ENCODE measurements at regions not wholly inside any gene's neighbourhood (a gene's known extent, or its start where the extent isn't known, plus 50 kb on each side); places are given as distances from the start of the nearest gene placed in this dataset.

DNA sequence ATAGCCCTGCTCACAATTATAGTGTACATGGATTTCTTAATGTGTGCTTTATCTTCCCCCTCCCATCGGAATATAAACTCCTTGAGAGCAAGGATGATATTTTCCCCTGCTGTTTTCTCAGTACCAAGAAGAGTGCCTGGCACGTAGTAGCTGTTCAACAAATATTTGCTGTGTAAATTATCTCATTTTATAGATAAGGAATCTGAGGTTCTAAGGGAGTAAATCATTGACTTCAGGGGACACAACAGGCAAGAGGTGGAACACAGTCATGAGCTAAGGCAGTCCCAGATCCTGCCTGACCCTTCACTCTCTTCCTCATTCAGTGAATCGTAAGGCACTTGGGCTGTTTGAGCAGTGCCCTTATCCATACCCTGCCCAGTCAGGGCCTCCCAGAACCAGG is 187.3 kb upstream of the TNP1 start:
- no peaks in the 10 kb centered on the region for H3K27me3 ChIP-seq (ENCODE audit: insufficient read depth, low read depth)
- no peak overlapping the region for H3K27ac ChIP-seq
- no peak for TF ChIP-seq EZH2 (IDR thresholded peaks at IDR 0.05; ENCODE audit: low read depth)
- TF ChIP-seq, protein P1, sequence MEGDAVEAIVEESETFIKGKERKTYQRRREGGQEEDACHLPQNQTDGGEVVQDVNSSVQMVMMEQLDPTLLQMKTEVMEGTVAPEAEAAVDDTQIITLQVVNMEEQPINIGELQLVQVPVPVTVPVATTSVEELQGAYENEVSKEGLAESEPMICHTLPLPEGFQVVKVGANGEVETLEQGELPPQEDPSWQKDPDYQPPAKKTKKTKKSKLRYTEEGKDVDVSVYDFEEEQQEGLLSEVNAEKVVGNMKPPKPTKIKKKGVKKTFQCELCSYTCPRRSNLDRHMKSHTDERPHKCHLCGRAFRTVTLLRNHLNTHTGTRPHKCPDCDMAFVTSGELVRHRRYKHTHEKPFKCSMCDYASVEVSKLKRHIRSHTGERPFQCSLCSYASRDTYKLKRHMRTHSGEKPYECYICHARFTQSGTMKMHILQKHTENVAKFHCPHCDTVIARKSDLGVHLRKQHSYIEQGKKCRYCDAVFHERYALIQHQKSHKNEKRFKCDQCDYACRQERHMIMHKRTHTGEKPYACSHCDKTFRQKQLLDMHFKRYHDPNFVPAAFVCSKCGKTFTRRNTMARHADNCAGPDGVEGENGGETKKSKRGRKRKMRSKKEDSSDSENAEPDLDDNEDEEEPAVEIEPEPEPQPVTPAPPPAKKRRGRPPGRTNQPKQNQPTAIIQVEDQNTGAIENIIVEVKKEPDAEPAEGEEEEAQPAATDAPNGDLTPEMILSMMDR (conservative IDR thresholded peaks at IDR 0.05) = no peak
- H3K79me2 ChIP-seq (ENCODE audit: low read depth) = no peaks in the 10 kb centered on the region
- H3K36me3 ChIP-seq (ENCODE audit: low read depth) = no peaks in the 10 kb centered on the region
- ChIA-PET CTCF (no interaction called here), POLR2A (ENCODE audit: unreplicated experiment) (no interaction called here)
- intact Hi-C loops (cut with micrococcal nuclease; ENCODE audit: unreplicated experiment) = no loop called here
- H3K9me3 ChIP-seq (ENCODE audit: insufficient read depth, low read depth) = no peaks in the 10 kb centered on the region
- no peaks in the 10 kb centered on the region for H3K4me1 ChIP-seq (replicated peaks; ENCODE audit: insufficient read depth)
- no peaks in the 10 kb centered on the region for H4K20me1 ChIP-seq (ENCODE audit: insufficient read depth)
- no peaks in the 10 kb centered on the region for H3F3A ChIP-seq (ENCODE audit: insufficient read depth, low read depth)
- no peak overlapping the region for H3K4me3 ChIP-seq
- H3K9me2 ChIP-seq (ENCODE audit: insufficient read depth) = no peaks in the 10 kb centered on the region
- H2AFZ ChIP-seq = no peak overlapping the region
- H3K4me2 ChIP-seq = no peak overlapping the region
- no peak for DNase-seq
- no TSS peak for BruUV-seq (replicated peaks)

DNA sequence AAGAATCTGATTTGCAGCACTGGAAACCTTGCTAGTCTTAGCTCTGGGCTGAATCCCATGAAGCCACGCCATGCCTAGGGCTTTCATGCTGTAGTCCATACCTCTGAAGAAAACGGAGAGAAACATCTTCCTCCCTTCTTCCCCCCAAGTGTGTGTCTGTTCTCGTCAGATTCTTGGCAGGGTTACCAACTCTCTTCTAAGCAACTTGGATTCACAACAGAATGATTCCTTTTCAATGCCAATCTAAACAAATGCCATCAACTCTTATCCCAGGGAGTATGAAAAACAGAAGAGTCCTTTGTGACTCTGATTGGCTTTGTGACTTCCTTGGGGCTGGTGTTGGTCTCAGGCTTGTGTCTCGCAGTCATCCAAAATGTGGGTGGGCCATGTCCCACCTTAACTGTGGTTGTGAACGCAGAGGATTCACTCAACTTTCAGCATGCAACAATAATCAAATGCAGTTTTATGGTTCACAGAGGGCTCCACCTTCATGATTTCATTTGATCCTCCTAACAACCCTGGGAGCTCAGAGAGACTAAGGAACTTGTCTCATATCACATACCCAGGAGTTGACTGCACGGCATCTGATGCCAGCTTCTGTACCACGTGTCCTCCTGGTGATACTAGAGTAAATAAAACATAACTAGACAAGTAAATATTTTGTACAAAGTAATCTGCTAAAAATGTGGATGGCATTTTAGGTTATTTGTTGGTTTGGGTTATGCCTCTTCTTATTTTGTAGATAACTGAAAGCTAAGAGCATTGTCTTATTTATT is 186.0 kb upstream of the TNP1 start:
- H3K4me2 ChIP-seq = no peak overlapping the region
- CTCF ChIA-PET = no interaction called here

DNA sequence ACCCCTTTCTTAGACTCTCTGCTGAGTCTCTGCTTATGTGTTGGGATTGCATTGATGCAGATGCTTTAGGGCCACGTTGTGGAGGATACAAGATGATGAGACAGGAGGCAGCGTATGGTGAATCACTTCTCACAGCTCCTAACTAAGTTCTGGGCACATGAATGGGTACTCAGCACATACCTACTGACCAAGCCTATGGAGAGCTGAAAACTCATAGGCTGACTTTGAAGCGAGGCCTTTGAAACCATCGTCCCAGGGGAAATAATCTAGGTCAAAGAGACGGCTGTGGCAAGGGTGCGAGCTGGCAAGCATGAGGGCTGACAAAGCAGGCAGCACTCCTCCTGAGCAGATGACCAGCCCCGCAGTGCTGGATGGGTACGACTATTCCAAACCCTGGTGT is 180.2 kb upstream of the TNP1 start:
- Histone ChIP-seq H3K4me2 (no peak overlapping the region), H3K9me2 (ENCODE audit: insufficient read depth) (no peaks in the 10 kb centered on the region), H3F3A (ENCODE audit: insufficient read depth, low read depth) (no peaks in the 10 kb centered on the region), H2AFZ (no peak overlapping the region), H4K20me1 (ENCODE audit: insufficient read depth) (no peaks in the 10 kb centered on the region), H3K27ac (no peak overlapping the region), H3K79me2 (ENCODE audit: low read depth) (no peaks in the 10 kb centered on the region), H3K9me3 (ENCODE audit: insufficient read depth, low read depth) (peaks cover 5% of the 10 kb centered on the region; the same call in 1 of the 2 replicates), H3K4me3 (no peak overlapping the region), H3K4me1 (replicated peaks; ENCODE audit: insufficient read depth) (no peaks in the 10 kb centered on the region), H3K36me3 (ENCODE audit: low read depth) (no peaks in the 10 kb centered on the region), H3K27me3 (ENCODE audit: insufficient read depth, low read depth) (no peaks in the 10 kb centered on the region)
- ChIA-PET CTCF (no interaction called here), POLR2A (ENCODE audit: unreplicated experiment) (no interaction called here)
- intact Hi-C loops (cut with micrococcal nuclease; ENCODE audit: unreplicated experiment) = no loop called here
- no TSS peak for BruUV-seq (replicated peaks)
- DNase-seq = no peak
- TF ChIP-seq, protein P1 (conservative IDR thresholded peaks at IDR 0.05) = no peak
- TF ChIP-seq EZH2 (IDR thresholded peaks at IDR 0.05; ENCODE audit: low read depth) = no peak

More for the DNA sequence above, 186.0 kb upstream of the TNP1 start:
- Histone ChIP-seq H3K27me3 (ENCODE audit: insufficient read depth, low read depth) (no peaks in the 10 kb centered on the region), H3F3A (ENCODE audit: insufficient read depth, low read depth) (no peaks in the 10 kb centered on the region), H3K79me2 (ENCODE audit: low read depth) (no peaks in the 10 kb centered on the region), H3K36me3 (ENCODE audit: low read depth) (no peaks in the 10 kb centered on the region), H3K27ac (no peak overlapping the region), H3K9me2 (ENCODE audit: insufficient read depth) (no peaks in the 10 kb centered on the region), H2AFZ (no peak overlapping the region), H3K4me3 (no peak overlapping the region), H4K20me1 (ENCODE audit: insufficient read depth) (no peaks in the 10 kb centered on the region), H3K9me3 (ENCODE audit: insufficient read depth, low read depth) (peaks cover 5% of the 10 kb centered on the region; the same call in 1 of the 2 replicates), H3K4me1 (replicated peaks; ENCODE audit: insufficient read depth) (no peaks in the 10 kb centered on the region)
- no peak for DNase-seq
- POLR2A ChIA-PET (ENCODE audit: unreplicated experiment) = no interaction called here
- intact Hi-C loops (cut with micrococcal nuclease; ENCODE audit: unreplicated experiment) = no loop called here
- BruUV-seq (replicated peaks) = no TSS peak
- no peak for TF ChIP-seq EZH2 (IDR thresholded peaks at IDR 0.05; ENCODE audit: low read depth)
- TF ChIP-seq, protein P1 (conservative IDR thresholded peaks at IDR 0.05) = no peak

All from PC-9 (cell line).